ENCODE measurements at regions not wholly inside any gene's neighbourhood (a gene's known extent, or its start where the extent isn't known, plus 50 kb on each side); places are given as distances from the start of the nearest gene placed in this dataset.

DNA sequence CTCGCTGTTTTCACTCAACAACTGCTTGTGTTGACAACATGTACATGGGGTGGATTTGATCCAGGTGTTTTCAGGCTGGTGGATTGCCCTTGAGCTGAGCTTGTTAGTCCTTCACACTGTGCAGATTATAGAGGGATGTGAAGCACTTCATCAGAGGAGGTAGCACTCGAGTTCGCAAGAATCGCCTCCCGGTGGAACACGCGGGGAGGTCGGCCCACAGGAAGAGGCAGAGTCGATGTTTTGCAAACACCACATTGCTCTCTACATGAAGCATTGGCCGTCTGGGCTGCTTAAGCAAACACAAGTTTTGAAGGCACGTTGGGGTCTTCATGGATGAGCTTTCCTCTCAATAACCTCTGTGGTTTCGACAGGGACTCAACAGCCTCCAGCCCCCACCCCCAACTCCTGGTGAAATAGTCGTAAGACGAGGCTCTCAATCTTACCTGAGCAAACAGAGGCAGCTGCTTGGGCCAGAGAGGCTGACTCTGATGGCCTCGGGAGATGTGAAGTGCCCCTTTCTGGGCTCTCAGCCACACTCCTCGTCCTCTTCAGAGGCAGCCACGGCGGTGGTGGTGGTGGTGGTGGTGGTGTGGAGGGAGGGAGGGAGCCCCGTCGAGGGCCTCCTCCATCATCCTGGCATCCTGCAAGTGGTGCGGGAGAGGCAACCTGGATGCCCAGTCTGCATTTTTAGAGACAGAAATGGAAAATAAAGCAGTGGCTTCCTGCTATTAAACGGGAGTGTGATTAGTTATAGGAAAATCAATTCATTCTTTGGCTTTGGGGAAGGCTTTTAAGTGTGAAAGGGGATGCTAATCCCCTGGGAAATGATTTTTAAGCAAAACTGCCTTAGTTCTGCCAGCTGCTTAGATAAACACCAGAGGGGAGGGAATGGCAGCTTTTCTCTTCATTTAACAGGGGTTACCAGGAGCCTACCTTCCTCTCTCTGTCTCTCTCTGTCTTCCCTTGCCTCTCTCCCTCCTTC lies 552.5 kb upstream of the EEF2KMT start:
- BruUV-seq (replicated peaks) = no TSS peak
- Histone ChIP-seq H3K4me1 (ENCODE audit: insufficient read depth, low read length, poor library complexity, severe bottlenecking) (no peaks in the 10 kb centered on the region), H2AFZ (ENCODE audit: low read length) (no peak overlapping the region), H3K4me2 (ENCODE audit: low read length) (no peak overlapping the region), H3K9me2 (ENCODE audit: insufficient read depth, low read length) (no peaks in the 10 kb centered on the region), H3K36me3 (ENCODE audit: insufficient read depth, low read length) (no peaks in the 10 kb centered on the region), H3K9me3 (ENCODE audit: low read length) (no peaks in the 10 kb centered on the region), H3K27ac (ENCODE audit: low read depth, low read length, poor library complexity, severe bottlenecking) (no peak overlapping the region), H3K79me2 (ENCODE audit: insufficient read depth, low read depth, low read length) (no peaks in the 10 kb centered on the region), H3K4me3 (ENCODE audit: low read depth, low read length, poor library complexity, severe bottlenecking) (no peak overlapping the region), H4K20me1 (ENCODE audit: insufficient read depth, low read length) (no peaks in the 10 kb centered on the region)
- ChIA-PET CTCF (ENCODE audit: unreplicated experiment) (no interaction called here), POLR2A (interaction anchor here (1.2 kb wide), 1 partner anchor 125 kb away, joined by 3 read pairs; no protein-coding TSS in a partner anchor)
- TF ChIP-seq EZH2phosphoT487 (IDR thresholded peaks at IDR 0.05; ENCODE audit: borderline replicate concordance, low read depth, low read length) = no peak
- TF ChIP-seq, protein P1, sequence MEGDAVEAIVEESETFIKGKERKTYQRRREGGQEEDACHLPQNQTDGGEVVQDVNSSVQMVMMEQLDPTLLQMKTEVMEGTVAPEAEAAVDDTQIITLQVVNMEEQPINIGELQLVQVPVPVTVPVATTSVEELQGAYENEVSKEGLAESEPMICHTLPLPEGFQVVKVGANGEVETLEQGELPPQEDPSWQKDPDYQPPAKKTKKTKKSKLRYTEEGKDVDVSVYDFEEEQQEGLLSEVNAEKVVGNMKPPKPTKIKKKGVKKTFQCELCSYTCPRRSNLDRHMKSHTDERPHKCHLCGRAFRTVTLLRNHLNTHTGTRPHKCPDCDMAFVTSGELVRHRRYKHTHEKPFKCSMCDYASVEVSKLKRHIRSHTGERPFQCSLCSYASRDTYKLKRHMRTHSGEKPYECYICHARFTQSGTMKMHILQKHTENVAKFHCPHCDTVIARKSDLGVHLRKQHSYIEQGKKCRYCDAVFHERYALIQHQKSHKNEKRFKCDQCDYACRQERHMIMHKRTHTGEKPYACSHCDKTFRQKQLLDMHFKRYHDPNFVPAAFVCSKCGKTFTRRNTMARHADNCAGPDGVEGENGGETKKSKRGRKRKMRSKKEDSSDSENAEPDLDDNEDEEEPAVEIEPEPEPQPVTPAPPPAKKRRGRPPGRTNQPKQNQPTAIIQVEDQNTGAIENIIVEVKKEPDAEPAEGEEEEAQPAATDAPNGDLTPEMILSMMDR (conservative IDR thresholded peaks at IDR 0.05; ENCODE audit: low read length) = no peak
- intact Hi-C loops (cut with micrococcal nuclease; ENCODE audit: unreplicated experiment) = no loop called here
- DNase-seq (ENCODE audit: low spot score) = no peak

DNA sequence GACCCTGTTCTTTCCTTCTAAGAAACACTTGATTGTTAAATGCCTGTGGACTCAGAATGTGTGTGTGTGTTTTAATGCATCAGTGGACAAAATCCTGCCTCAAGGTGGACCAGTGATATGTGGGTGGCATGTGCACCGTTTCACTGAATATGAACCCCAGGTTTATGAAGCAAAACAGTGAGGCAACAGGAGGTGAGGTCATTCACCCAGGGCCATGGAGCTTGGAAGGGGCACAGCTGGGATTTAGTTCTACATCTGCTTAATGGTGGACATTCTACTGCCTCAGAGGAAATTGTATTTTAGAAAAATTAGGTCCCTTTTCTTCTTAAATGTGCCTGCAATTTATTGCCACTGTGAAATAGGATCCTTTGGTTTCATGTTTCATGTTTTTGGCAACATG lies 549.5 kb upstream of the EEF2KMT start:
- DNase-seq (ENCODE audit: low spot score) = no peak
- no peaks in the 10 kb centered on the region for H3K36me3 ChIP-seq (ENCODE audit: insufficient read depth, low read length)
- ChIA-PET CTCF (ENCODE audit: unreplicated experiment) (no interaction called here), POLR2A (no interaction called here)
- no peak overlapping the region for H3K27ac ChIP-seq (ENCODE audit: low read depth, low read length, poor library complexity, severe bottlenecking)
- no peak for TF ChIP-seq EZH2phosphoT487 (IDR thresholded peaks at IDR 0.05; ENCODE audit: borderline replicate concordance, low read depth, low read length)
- TF ChIP-seq, protein P1 (conservative IDR thresholded peaks at IDR 0.05; ENCODE audit: low read length) = no peak
- H2AFZ ChIP-seq (ENCODE audit: low read length) = no peak overlapping the region
- no peaks in the 10 kb centered on the region for H3K9me3 ChIP-seq (ENCODE audit: low read length)
- no peaks in the 10 kb centered on the region for H3K4me1 ChIP-seq (ENCODE audit: insufficient read depth, low read length, poor library complexity, severe bottlenecking)
- intact Hi-C loops (cut with micrococcal nuclease; ENCODE audit: unreplicated experiment) = no loop called here
- no TSS peak for BruUV-seq (replicated peaks)
- no peaks in the 10 kb centered on the region for H3K79me2 ChIP-seq (ENCODE audit: insufficient read depth, low read depth, low read length)
- H3K4me3 ChIP-seq (ENCODE audit: low read depth, low read length, poor library complexity, severe bottlenecking) = no peak overlapping the region
- H3K4me2 ChIP-seq (ENCODE audit: low read length) = no peak overlapping the region
- no peaks in the 10 kb centered on the region for H3K9me2 ChIP-seq (ENCODE audit: insufficient read depth, low read length)
- H4K20me1 ChIP-seq (ENCODE audit: insufficient read depth, low read length) = no peaks in the 10 kb centered on the region
